ENCODE measurements at regions not wholly inside any gene's neighbourhood (a gene's known extent, or its start where the extent isn't known, plus 50 kb on each side); places are given as distances from the start of the nearest gene placed in this dataset.

- no peak overlapping the region for H3K27ac ChIP-seq
- H3K9me3 ChIP-seq = no peaks in the 10 kb centered on the region
- H3K27me3 ChIP-seq = no peaks in the 10 kb centered on the region
- H3K36me3 ChIP-seq (replicated peaks in 1 of 2; ENCODE audit: insufficient read depth in 1 of 2, low read depth in 2 of 2) = no peaks in the 10 kb centered on the region
- no peaks in the 10 kb centered on the region for H3K4me1 ChIP-seq
- no peak overlapping the region for H3K4me3 ChIP-seq
- 71 to 75% methylated on average over 6 to 8 of the region's 8 CpGs for WGBS, 2 donors
- TF ChIP-seq POLR2A (IDR thresholded peaks at IDR 0.05) = no peak
- TF ChIP-seq, protein P1, sequence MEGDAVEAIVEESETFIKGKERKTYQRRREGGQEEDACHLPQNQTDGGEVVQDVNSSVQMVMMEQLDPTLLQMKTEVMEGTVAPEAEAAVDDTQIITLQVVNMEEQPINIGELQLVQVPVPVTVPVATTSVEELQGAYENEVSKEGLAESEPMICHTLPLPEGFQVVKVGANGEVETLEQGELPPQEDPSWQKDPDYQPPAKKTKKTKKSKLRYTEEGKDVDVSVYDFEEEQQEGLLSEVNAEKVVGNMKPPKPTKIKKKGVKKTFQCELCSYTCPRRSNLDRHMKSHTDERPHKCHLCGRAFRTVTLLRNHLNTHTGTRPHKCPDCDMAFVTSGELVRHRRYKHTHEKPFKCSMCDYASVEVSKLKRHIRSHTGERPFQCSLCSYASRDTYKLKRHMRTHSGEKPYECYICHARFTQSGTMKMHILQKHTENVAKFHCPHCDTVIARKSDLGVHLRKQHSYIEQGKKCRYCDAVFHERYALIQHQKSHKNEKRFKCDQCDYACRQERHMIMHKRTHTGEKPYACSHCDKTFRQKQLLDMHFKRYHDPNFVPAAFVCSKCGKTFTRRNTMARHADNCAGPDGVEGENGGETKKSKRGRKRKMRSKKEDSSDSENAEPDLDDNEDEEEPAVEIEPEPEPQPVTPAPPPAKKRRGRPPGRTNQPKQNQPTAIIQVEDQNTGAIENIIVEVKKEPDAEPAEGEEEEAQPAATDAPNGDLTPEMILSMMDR (IDR thresholded peaks at IDR 0.05) = no peak
- intact Hi-C loops (cut with DNase I) = no loop called here
- ATAC-seq (no peak), DNase-seq (no peak)
Observed at GRCh38 chr2:71945603-71945959, 202.1 kb downstream of the CYP26B1 start.

DNA sequence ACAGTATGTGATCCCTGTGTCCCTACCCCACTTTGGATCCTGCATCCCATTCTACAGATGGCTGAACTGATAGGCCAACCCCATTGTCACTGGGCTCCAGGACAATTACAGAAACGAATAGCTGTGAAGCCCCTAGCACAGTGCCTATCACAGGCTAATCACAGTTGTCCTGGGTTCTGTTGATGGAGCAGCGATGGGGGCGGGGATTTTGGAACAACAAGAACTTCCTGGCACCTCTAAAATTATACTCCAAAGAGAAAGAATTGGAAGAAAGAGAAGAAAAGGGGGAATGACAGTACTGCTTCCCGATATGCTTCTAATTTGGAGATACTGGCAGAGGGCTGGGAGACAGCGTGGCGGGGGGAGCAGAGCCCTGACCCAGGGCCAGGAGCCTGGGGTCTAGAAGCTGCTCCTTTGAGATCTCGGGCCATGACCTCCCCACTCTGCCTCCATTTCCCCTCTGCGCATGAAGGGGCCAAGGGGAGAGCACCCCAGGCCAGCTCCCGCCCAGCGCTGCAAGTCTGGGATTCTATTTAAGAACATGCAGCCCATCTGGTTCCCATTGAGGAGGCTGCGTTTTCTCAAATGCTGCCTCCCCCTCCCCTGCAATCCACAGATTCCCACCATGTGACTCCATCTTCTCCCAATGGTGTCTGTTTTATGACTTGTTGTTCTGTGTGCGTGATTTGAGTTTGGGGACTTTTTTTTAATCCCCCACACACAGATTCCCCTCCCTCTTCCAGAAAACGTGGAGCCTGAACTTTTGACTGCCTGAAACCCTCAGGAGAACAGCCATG lies 202.7 kb downstream of the CYP26B1 start:
- intact Hi-C loops (cut with DNase I) = no loop called here
- TF ChIP-seq, protein P1 (IDR thresholded peaks at IDR 0.05) = no peak
- no peak for TF ChIP-seq POLR2A (IDR thresholded peaks at IDR 0.05)
- no peaks in the 10 kb centered on the region for H3K4me1 ChIP-seq
- no peak overlapping the region for H3K27ac ChIP-seq
- no peaks in the 10 kb centered on the region for H3K27me3 ChIP-seq
- H3K4me3 ChIP-seq = no peak overlapping the region
- no peak for DNase-seq
- ATAC-seq = peak; percentile 27
- no peaks in the 10 kb centered on the region for H3K9me3 ChIP-seq
- no peaks in the 10 kb centered on the region for H3K36me3 ChIP-seq (replicated peaks in 1 of 2; ENCODE audit: insufficient read depth in 1 of 2, low read depth in 2 of 2)
- WGBS, 2 donors = 74 to 75% methylated on average over 13 of the region's 13 CpGs

DNA sequence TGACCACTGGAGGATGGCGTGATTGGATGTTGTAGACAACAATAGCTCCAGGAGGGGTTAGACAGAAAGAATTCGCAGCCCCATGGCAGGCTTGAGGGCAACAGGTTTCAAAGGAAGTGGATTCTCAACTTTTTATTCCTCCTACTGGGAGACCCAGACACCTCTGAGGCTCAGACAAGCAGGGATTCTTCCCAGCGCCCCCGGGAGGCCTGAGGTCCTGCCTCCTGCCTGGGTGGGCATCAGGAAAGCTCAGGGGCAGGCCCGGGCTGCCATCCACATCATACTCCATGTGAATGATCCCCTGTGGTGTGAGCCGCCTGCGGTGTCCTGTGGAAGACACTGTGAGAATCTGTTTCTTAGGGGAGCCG lies 203.5 kb downstream of the CYP26B1 start:
- TF ChIP-seq POLR2A (IDR thresholded peaks at IDR 0.05) = no peak
- TF ChIP-seq, protein P1 (IDR thresholded peaks at IDR 0.05) = no peak
- Histone ChIP-seq H3K4me3 (no peak overlapping the region), H3K27ac (no peak overlapping the region), H3K36me3 (replicated peaks in 1 of 2; ENCODE audit: insufficient read depth in 1 of 2, low read depth in 2 of 2) (no peaks in the 10 kb centered on the region), H3K9me3 (no peaks in the 10 kb centered on the region), H3K27me3 (no peaks in the 10 kb centered on the region), H3K4me1 (no peaks in the 10 kb centered on the region)
- intact Hi-C loops (cut with DNase I) = no loop called here
- DNase-seq (no peak), ATAC-seq (no peak)
- 70 to 73% methylated on average over 3 to 8 of the region's 8 CpGs for WGBS, 2 donors

DNA sequence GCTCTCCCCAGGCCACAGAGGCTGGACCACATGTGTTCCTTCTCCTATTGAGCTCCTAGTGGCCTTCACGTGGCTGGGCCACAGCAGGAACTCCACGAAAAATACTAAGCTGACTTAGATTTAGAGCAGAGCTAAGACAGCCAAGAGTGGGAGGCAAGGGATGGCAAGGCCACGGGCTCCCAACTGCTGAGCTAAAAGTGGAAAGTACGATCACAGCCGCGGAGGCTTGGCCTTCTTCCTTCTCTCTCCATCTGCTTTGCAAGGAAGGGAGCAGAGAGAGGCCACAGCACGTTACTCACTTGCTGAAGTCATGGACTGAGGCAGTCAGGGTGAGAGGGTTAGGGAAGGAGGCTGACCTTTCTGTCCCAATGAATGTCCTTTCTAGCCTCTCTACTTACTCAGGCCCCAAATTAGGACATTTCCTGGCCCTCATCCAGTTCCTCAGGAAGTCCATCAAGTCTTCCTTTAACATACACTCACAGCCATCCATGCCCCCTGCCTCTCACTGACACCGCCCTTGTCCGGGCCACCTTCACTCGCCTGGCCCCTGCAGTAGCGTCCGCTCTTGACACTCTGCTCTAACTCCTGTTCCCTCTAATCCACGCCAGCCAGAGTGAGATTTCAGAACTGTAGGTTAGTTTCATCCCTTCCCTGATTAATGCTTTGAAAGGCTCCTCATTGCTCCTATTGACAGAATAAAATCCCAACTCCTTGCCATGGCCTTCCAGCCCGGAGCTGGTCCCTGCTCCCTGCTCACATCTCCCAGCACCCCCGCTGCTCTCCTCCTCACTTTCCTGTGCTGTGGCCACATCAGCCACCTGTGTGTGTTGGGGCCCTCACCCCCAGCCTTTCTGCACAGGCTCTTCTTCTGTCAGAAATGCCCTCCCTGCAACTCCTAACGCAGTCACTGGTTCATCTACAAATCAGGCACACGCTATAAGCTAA lies 204.2 kb downstream of the CYP26B1 start:
- no peaks in the 10 kb centered on the region for H3K27me3 ChIP-seq
- ATAC-seq (peak; percentile 47), DNase-seq (peak in 1 of 4 donors; percentile 42)
- 85 to 89% methylated on average over 17 of the region's 17 CpGs for WGBS, 2 donors
- intact Hi-C loops (cut with DNase I) = no loop called here
- TF ChIP-seq POLR2A (IDR thresholded peaks at IDR 0.05) = no peak
- TF ChIP-seq, protein P1 (IDR thresholded peaks at IDR 0.05) = no peak
- no peaks in the 10 kb centered on the region for H3K36me3 ChIP-seq (replicated peaks in 1 of 2; ENCODE audit: insufficient read depth in 1 of 2, low read depth in 2 of 2)
- H3K27ac ChIP-seq = no peak overlapping the region
- no peak overlapping the region for H3K4me3 ChIP-seq
- no peaks in the 10 kb centered on the region for H3K4me1 ChIP-seq
- H3K9me3 ChIP-seq = no peaks in the 10 kb centered on the region
